WTC11 (cell line): ENCODE measurements at regions not wholly inside any gene's neighbourhood (a gene's known extent, or its start where the extent isn't known, plus 50 kb on each side); places are given as distances from the start of the nearest gene placed in this dataset.

ENCODE experiments used
- ATAC-seq: fragments of 200-7000 bp; cut with Tn5 transposase; 2 replicates; pipeline ENCODE4 v1.10.0; 2021; ENCODE audit warnings: mild to moderate bottlenecking, moderate library complexity
- CTCF ChIA-PET: fragments of 300-600 bp; sonication (Branson Sonifier 250); formaldehyde crosslinking; loops from one replicate; lab custom pipeline; 2021; ENCODE audit warnings: antibody characterized with exemption; lab: Charles Lee
- POLR2A ChIA-PET: fragments of 350-600 bp; sonication (Branson Sonifier 250); formaldehyde crosslinking; loops from one replicate; lab custom pipeline; 2021; ENCODE audit warnings: antibody characterized with exemption; lab: Charles Lee
- DNase-seq: peaks from one replicate; pipeline ENCODE4 v3.0.0; 2021; ENCODE audit warnings: low spot score
- H3K27ac Mint-ChIP-seq: 2 replicates; pipeline ENCODE4 v1.8.0; 2021; ENCODE audit warnings: mixed read lengths
- H3K27me3 Mint-ChIP-seq: 2 replicates; pipeline ENCODE4 v1.8.0; 2021; ENCODE audit warnings: low read depth, mild to moderate bottlenecking, moderate library complexity, mixed read lengths
- H3K36me3 Mint-ChIP-seq: 2 replicates; pipeline ENCODE4 v1.8.0; 2021; ENCODE audit warnings: mixed read lengths
- H3K4me1 Mint-ChIP-seq: 2 replicates; pipeline ENCODE4 v1.8.0; 2022; ENCODE audit warnings: mixed read lengths
- H3K4me3 Mint-ChIP-seq: 2 replicates; pipeline ENCODE4 v1.8.0; 2021; ENCODE audit warnings: mild to moderate bottlenecking, moderate library complexity, mixed read lengths
- H3K9me3 Mint-ChIP-seq: 2 replicates; pipeline ENCODE4 v1.8.0; 2021; ENCODE audit warnings: mixed read lengths
- CBFB ChIP-seq: sonication (generic); formaldehyde crosslinking; IDR thresholded peaks from 2 replicates; pipeline ENCODE4 v1.8.1; 2022; ENCODE audit warnings: mild to moderate bottlenecking, low read depth, missing genetic modification reagents
- ELF4 ChIP-seq: sonication (generic); formaldehyde crosslinking; IDR thresholded peaks from 2 replicates; pipeline ENCODE4 v1.8.1; 2022; ENCODE audit warnings: low read depth, mild to moderate bottlenecking, moderate library complexity, missing genetic modification reagents
- ESRRA ChIP-seq: sonication (generic); formaldehyde crosslinking; IDR thresholded peaks from 2 replicates; pipeline ENCODE4 v1.8.1; 2022; ENCODE audit warnings: mild to moderate bottlenecking, missing genetic modification reagents, borderline replicate concordance
- FOXP4 ChIP-seq: sonication (generic); formaldehyde crosslinking; IDR thresholded peaks from 2 replicates; pipeline ENCODE4 v1.8.0; 2022; ENCODE audit warnings: mild to moderate bottlenecking, missing genetic modification reagents
- JAZF1 ChIP-seq: fragments of 250-450 bp; sonication (Bioruptor Pico); IDR thresholded peaks from 2 replicates; pipeline ENCODE4 v1.9.0; 2021; ENCODE audit warnings: moderate library complexity, mild to moderate bottlenecking, inconsistent platforms
- NFE2L1 ChIP-seq: sonication (generic); formaldehyde crosslinking; IDR thresholded peaks from 2 replicates; pipeline ENCODE4 v1.8.1; 2023; ENCODE audit warnings: missing genetic modification reagents
- NR2C2 ChIP-seq: sonication (generic); formaldehyde crosslinking; IDR thresholded peaks from 2 replicates; pipeline ENCODE4 v1.8.0; 2022; ENCODE audit warnings: mild to moderate bottlenecking, missing genetic modification reagents
- NR3C1 ChIP-seq: sonication (generic); formaldehyde crosslinking; conservative IDR thresholded peaks from 2 replicates; pipeline ENCODE4 v1.8.1; 2023; ENCODE audit warnings: low read depth, mild to moderate bottlenecking, missing genetic modification reagents
- SMAD3 ChIP-seq: sonication (generic); formaldehyde crosslinking; IDR thresholded peaks from 2 replicates; pipeline ENCODE4 v1.8.0; 2022; ENCODE audit warnings: missing genetic modification reagents, mild to moderate bottlenecking, borderline replicate concordance
- SOX15 ChIP-seq: fragments of 250-450 bp; sonication (Bioruptor Pico); IDR thresholded peaks from 2 replicates; pipeline ENCODE4 v1.9.0; 2021; ENCODE audit warnings: mild to moderate bottlenecking
- ZBTB21 ChIP-seq: sonication (generic); formaldehyde crosslinking; IDR thresholded peaks from 2 replicates; pipeline ENCODE4 v1.8.1; 2023; ENCODE audit warnings: mild to moderate bottlenecking, missing genetic modification reagents, borderline replicate concordance
- ZNF138 ChIP-seq: sonication (generic); formaldehyde crosslinking; conservative IDR thresholded peaks from 2 replicates; pipeline ENCODE4 v1.8.1; 2022; ENCODE audit warnings: mild to moderate bottlenecking, moderate library complexity, missing genetic modification reagents
- ZNF425 ChIP-seq: fragments of 250-450 bp; sonication (Bioruptor Pico); conservative IDR thresholded peaks from 2 replicates; pipeline ENCODE4 v1.9.0; 2021; ENCODE audit warnings: mild to moderate bottlenecking
- TF ChIP-seq, protein P1 (sequence below): sonication (generic); formaldehyde crosslinking; conservative IDR thresholded peaks from 2 replicates; pipeline ENCODE4 v1.8.1; 2022; ENCODE audit warnings: mild to moderate bottlenecking, missing genetic modification reagents
- TF ChIP-seq, protein P2 (sequence below): sonication (generic); formaldehyde crosslinking; IDR thresholded peaks from 2 replicates; pipeline ENCODE4 v1.8.1; 2023; ENCODE audit warnings: mild to moderate bottlenecking, missing genetic modification reagents, moderate library complexity
- TF ChIP-seq, protein P3 (sequence below): fragments of 250-450 bp; sonication (Bioruptor Pico); IDR thresholded peaks from 2 replicates; pipeline ENCODE4 v2.1.2; 2022; ENCODE audit warnings: mild to moderate bottlenecking, moderate library complexity
- TF ChIP-seq, protein P4 (sequence below): fragments of 250-450 bp; sonication (Bioruptor Pico); IDR thresholded peaks from 2 replicates; pipeline ENCODE4 v1.9.0; 2021; ENCODE audit warnings: moderate library complexity, mild to moderate bottlenecking, inconsistent platforms, borderline replicate concordance

- CTCF ChIA-PET, result no interaction called here
- TF ChIP-seq, protein P1, sequence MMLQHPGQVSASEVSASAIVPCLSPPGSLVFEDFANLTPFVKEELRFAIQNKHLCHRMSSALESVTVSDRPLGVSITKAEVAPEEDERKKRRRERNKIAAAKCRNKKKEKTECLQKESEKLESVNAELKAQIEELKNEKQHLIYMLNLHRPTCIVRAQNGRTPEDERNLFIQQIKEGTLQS, result no peak
- no peak for TF ChIP-seq ESRRA
- TF ChIP-seq NR2C2 (CRISPR knock-in tag), result no peak
- TF ChIP-seq, all 79 proteins: peak for 0
- ATAC-seq (no peak), DNase-seq (no peak)
- Mint-ChIP-seq H3K36me3 (no peaks in the 10 kb centered on the region), H3K4me1 (peaks cover 86% of the 10 kb centered on the region), H3K27me3 (no peaks in the 10 kb centered on the region), H3K27ac (peak overlapping the region; percentile 86), H3K9me3 (no peaks in the 10 kb centered on the region), H3K4me3 (no peak overlapping the region)
- POLR2A ChIA-PET, result no interaction called here
Observed at GRCh38 chrX:10047631-10048030, 80.5 kb downstream of the CLDN34 start.

DNA sequence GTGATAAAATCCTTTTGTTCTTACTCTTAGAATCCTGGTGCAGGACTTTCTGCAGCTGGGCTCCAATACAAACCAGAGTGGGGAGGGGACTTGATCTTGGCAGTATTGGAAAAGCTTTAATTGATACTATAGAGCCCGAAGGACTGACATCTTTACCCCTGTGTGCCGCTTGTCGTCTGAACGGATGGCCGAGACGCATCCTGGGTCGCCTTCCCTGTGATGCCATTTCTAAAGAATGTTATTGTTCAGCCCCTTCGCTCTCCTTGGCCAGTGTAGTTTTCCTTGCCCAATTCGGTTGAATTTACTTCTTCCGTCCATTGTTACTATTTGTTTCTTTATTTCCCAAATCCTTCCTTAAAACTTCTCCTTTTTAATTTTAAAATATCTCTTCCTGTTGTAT, 80.9 kb downstream of the CLDN34 start:
- peaks cover 82% of the 10 kb centered on the region for H3K4me1 Mint-ChIP-seq
- ChIA-PET POLR2A (no interaction called here), CTCF (no interaction called here)
- no peaks in the 10 kb centered on the region for H3K9me3 Mint-ChIP-seq
- DNase-seq (no peak), ATAC-seq (peak; percentile 23; the same call in 1 of the 2 replicates)
- H3K27ac Mint-ChIP-seq, result peak overlapping the region; percentile 86
- TF ChIP-seq NR3C1 (no peak), ZNF425 (CRISPR knock-in tag) (no peak), SOX15 (no peak), FOXP4 (CRISPR knock-in tag) (no peak), ZBTB21 (CRISPR knock-in tag) (no peak), SMAD3 (CRISPR knock-in tag) (no peak), CBFB (CRISPR knock-in tag) (no peak), ELF4 (CRISPR knock-in tag) (no peak), ZNF138 (CRISPR knock-in tag) (no peak), JAZF1 (no peak), NFE2L1 (no peak)
- TF ChIP-seq, protein P2, sequence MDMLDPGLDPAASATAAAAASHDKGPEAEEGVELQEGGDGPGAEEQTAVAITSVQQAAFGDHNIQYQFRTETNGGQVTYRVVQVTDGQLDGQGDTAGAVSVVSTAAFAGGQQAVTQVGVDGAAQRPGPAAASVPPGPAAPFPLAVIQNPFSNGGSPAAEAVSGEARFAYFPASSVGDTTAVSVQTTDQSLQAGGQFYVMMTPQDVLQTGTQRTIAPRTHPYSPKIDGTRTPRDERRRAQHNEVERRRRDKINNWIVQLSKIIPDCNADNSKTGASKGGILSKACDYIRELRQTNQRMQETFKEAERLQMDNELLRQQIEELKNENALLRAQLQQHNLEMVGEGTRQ, result no peak
- TF ChIP-seq, protein P3, sequence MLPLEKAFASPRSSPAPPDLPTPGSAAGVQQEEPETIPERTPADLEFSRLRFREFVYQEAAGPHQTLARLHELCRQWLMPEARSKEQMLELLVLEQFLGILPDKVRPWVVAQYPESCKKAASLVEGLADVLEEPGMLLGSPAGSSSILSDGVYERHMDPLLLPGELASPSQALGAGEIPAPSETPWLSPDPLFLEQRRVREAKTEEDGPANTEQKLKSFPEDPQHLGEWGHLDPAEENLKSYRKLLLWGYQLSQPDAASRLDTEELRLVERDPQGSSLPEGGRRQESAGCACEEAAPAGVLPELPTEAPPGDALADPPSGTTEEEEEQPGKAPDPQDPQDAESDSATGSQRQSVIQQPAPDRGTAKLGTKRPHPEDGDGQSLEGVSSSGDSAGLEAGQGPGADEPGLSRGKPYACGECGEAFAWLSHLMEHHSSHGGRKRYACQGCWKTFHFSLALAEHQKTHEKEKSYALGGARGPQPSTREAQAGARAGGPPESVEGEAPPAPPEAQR (CRISPR knock-in tag), result no peak
- TF ChIP-seq, protein P4, sequence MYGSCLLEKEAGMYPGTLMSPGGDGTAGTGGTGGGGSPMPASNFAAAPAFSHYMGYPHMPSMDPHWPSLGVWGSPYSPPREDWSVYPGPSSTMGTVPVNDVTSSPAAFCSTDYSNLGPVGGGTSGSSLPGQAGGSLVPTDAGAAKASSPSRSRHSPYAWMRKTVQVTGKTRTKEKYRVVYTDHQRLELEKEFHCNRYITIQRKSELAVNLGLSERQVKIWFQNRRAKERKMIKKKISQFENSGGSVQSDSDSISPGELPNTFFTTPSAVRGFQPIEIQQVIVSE (CRISPR knock-in tag), result no peak
- no peaks in the 10 kb centered on the region for H3K27me3 Mint-ChIP-seq
- H3K36me3 Mint-ChIP-seq, result no peaks in the 10 kb centered on the region
- no peak overlapping the region for H3K4me3 Mint-ChIP-seq
